Muscle layer of duodenum (tissue), 2 donors: ENCODE measurements at regions not wholly inside any gene's neighbourhood (a gene's known extent, or its start where the extent isn't known, plus 50 kb on each side); places are given as distances from the start of the nearest gene placed in this dataset.

Experiments
- H3K27ac ChIP-seq: one replicate; pipeline ENCODE4 v1.7.0; 2013; ENCODE audit warnings: mild to moderate bottlenecking, low read length
- H3K27me3 ChIP-seq: one replicate; pipeline ENCODE4 v1.7.0; 2013; ENCODE audit warnings: low read depth, mild to moderate bottlenecking, control low read depth, low read length
- H3K36me3 ChIP-seq, 2 donors: one replicate each; pipeline ENCODE4 v1.7.0; 2013; ENCODE audit warnings: low read length in 2 of 2, control low read depth in 1 of 2, mild to moderate bottlenecking in 1 of 2; ENCODE audit not compliant: insufficient read depth in 2 of 2, control insufficient read depth in 1 of 2
- H3K4me1 ChIP-seq, 2 donors: one replicate each; pipeline ENCODE4 v1.7.0; 2013; ENCODE audit warnings: low read length in 2 of 2, mild to moderate bottlenecking in 2 of 2, control low read depth in 1 of 2, moderate library complexity in 1 of 2; ENCODE audit not compliant: insufficient read depth in 2 of 2, control insufficient read depth in 1 of 2
- H3K4me3 ChIP-seq, 2 donors: one replicate each; pipeline ENCODE4 v1.7.0; 2013; ENCODE audit warnings: low read length in 2 of 2, low read depth in 1 of 2, mild to moderate bottlenecking in 1 of 2
- H3K9me3 ChIP-seq, 2 donors: one replicate each; pipeline ENCODE4 v1.7.0; 2013; ENCODE audit warnings: low read length in 2 of 2, control low read depth in 1 of 2, mild to moderate bottlenecking in 1 of 2; ENCODE audit not compliant: control insufficient read depth in 1 of 2
- donor health status: healthy.

DNA sequence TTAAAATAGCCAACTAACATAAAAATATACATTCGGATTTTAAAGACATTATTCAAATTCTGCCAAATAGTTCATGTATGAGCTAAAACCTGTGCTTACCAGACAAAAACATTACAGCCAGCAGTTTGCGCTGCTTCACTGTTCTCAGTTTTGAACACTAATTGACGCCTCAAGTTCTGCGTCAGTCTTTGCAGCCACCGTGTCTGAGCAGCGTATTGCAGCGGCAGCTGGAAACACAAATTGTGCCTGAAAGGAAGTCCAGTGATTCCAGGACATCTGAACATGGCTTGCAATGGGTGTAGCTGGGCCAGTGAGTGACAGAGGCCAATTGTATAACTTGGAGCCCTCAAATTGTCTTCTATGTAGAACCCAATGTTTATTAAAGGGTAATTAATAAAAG lies 267.6 kb downstream of the TFCP2L1 start:
- Histone ChIP-seq H3K4me3 (no peak overlapping the region), H3K27me3 (no peaks in the 10 kb centered on the region), H3K4me1 (peaks cover 0 to 8% of the 10 kb centered on the region in 2 donors), H3K9me3 (no peaks in the 10 kb centered on the region), H3K36me3 (no peaks in the 10 kb centered on the region), H3K27ac (no peak overlapping the region)

DNA sequence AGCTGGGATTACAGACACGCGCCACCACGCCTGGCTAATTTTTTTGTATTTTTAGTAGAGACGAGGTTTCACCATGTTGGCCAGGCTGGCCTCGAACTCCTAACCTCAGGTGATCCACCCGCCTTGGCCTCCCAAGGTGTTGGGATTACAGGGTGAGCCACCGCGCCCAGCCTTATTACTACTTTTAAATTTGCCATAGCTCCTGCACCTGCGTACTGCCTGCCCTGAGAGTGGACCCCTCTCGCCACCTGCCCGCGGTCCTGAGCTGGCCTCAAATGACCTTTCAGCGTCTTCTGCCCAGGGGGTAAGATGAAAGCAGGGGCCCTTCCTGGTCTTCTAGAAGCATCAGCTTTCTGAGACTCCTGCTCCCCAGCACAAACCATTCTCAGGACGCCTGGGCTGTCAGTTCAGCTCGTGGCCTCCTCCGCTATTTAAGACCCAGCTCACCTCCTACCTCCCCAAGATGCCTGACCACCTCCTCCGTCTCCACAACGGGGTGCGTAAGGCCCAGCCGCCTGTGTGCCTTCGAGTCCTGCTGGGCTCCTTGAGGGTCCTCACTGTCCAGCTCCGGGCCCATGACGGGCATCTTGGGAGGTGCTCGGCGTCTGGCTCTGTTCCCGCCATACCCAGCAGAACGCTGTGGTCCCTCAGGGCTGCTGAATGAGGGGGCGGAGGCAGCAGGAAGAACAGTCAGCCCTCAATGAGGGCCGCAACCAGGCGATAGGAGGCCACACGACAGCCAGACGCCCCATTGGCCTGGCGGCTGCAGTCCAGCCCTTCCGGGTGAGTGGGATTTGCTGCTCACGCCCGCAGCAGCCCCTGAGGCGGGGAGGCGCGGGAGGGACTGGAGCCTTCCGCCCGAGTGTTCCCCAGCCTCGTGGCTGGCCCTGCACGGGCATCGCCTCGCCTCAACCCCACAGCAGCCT lies 266.6 kb downstream of the TFCP2L1 start:
- H3K27me3 ChIP-seq: no peaks in the 10 kb centered on the region
- no peaks in the 10 kb centered on the region for H3K9me3 ChIP-seq
- H3K27ac ChIP-seq: no peak overlapping the region
- no peaks in the 10 kb centered on the region for H3K36me3 ChIP-seq
- H3K4me1 ChIP-seq: peaks cover 0 to 8% of the 10 kb centered on the region in 2 donors
- peak overlapping the region in 1 of 2 donors; percentile 39 for H3K4me3 ChIP-seq

DNA sequence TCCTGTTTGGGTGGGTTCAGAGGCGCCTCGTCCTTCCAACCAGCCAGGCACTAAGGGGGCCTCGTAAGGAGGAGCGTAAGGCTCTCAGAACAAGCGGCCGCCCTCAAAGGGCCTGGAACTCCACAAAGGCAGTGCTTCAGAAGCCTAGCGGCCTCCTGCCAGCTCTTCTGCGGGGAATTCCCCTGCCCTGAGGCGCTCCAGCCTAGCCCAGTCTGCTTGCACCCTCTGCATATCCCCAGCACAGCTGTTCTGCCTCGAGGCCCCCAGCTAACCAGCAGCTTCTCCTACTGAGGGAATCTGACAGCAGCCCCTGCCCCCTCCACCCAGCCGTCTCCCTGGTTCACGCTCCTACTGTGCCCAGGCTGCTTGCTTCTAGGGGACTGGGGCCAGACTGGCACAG lies 265.9 kb downstream of the TFCP2L1 start:
- peaks cover 0 to 8% of the 10 kb centered on the region in 2 donors for H3K4me1 ChIP-seq
- peaks cover 0 to 2% of the 10 kb centered on the region in 2 donors for H3K9me3 ChIP-seq
- peak overlapping the region in 1 of 2 donors; percentile 39 for H3K4me3 ChIP-seq
- H3K27me3 ChIP-seq: no peaks in the 10 kb centered on the region
- no peaks in the 10 kb centered on the region for H3K36me3 ChIP-seq
- no peak overlapping the region for H3K27ac ChIP-seq

DNA sequence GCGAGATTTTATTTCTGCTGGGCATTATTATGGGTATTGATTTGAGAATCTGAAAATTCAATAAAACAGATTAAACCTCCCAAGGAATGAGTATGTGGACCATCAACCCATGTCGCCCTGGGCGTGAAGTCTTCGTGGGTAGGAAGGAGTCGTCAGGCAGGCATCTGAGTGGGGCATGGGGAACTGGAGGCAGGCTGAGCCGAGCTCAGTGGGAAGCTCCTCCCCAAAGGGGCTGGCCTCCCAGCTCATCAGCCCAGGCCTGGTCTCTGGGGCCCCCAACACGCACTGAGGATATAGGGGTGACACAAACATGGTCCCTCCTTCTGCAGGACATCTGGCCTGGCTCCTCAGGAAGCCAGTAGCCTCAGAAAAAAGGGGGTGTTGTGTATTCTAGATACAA lies 265.2 kb downstream of the TFCP2L1 start:
- Histone ChIP-seq H3K27me3 (no peaks in the 10 kb centered on the region), H3K36me3 (no peaks in the 10 kb centered on the region), H3K27ac (no peak overlapping the region), H3K9me3 (peaks cover 0 to 3% of the 10 kb centered on the region in 2 donors), H3K4me1 (peaks cover 0 to 8% of the 10 kb centered on the region in 2 donors), H3K4me3 (no peak overlapping the region)

DNA sequence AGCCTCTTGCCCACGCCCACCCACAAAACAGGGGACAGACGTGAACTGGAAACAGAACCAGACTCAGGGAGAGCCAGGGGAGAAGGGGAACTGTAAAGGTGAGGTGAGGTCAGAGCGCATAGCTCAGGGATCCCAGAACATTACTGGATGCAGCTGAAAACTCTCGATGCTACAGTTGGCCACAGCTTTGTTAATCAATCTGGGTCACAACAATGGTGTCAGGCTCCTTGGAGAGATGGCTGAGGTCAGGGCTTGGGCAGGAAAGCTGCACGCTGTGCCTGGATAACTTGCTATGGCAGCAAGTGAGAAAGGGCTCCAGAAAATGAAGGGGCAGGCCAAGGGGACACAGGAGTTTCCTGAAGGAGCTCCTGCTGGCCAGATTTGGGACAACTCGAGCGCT lies 263.3 kb downstream of the TFCP2L1 start:
- Histone ChIP-seq H3K4me3 (no peak overlapping the region), H3K36me3 (no peaks in the 10 kb centered on the region), H3K27ac (no peak overlapping the region), H3K9me3 (peaks cover 0 to 3% of the 10 kb centered on the region in 2 donors), H3K27me3 (no peaks in the 10 kb centered on the region), H3K4me1 (peaks cover 0 to 8% of the 10 kb centered on the region in 2 donors)

DNA sequence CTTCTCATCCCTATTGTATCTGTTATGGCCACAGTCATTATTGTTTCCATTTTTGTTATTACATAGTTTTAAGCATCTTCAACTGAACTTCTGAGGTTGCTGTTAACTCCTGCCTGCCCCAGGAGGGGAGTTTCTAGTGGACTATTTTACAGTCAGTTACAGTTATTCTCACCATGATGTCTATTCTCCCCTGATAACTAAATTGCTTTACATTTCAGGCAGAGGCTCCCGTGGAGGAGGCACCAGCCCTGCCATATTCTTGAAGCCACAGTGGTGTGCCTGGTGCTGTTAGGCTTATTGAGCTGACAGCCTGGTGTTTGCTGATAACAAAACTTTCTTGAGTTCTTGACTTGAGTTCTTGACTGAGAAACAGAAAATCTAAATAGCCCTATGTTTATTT lies 256.4 kb downstream of the TFCP2L1 start:
- Histone ChIP-seq H3K4me1 (no peaks in the 10 kb centered on the region), H3K36me3 (no peaks in the 10 kb centered on the region), H3K4me3 (no peak overlapping the region), H3K9me3 (peaks cover 0 to 3% of the 10 kb centered on the region in 2 donors), H3K27ac (no peak overlapping the region), H3K27me3 (no peaks in the 10 kb centered on the region)

DNA sequence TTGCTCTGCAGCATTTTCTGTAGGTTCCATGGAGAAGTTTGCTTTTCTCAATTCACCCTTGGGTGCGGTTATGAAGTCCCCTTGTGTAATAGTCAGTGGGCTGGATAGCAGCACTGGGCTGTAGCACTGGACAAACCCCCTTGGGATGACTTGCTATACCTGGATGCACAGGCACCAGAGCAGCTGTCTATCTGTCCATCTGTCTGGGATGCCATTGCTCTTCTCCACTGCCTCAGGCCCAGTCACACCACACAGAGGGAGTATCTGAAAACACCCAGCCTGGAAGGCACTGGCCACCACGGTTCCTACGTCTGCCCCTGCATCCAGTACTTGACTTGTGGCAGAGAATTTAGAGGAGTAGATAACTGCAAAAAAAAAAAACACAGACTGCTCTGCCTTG lies 254.5 kb downstream of the TFCP2L1 start:
- no peak overlapping the region for H3K4me3 ChIP-seq
- no peaks in the 10 kb centered on the region for H3K4me1 ChIP-seq
- no peaks in the 10 kb centered on the region for H3K36me3 ChIP-seq
- H3K27me3 ChIP-seq: no peaks in the 10 kb centered on the region
- no peak overlapping the region for H3K27ac ChIP-seq
- no peaks in the 10 kb centered on the region for H3K9me3 ChIP-seq

DNA sequence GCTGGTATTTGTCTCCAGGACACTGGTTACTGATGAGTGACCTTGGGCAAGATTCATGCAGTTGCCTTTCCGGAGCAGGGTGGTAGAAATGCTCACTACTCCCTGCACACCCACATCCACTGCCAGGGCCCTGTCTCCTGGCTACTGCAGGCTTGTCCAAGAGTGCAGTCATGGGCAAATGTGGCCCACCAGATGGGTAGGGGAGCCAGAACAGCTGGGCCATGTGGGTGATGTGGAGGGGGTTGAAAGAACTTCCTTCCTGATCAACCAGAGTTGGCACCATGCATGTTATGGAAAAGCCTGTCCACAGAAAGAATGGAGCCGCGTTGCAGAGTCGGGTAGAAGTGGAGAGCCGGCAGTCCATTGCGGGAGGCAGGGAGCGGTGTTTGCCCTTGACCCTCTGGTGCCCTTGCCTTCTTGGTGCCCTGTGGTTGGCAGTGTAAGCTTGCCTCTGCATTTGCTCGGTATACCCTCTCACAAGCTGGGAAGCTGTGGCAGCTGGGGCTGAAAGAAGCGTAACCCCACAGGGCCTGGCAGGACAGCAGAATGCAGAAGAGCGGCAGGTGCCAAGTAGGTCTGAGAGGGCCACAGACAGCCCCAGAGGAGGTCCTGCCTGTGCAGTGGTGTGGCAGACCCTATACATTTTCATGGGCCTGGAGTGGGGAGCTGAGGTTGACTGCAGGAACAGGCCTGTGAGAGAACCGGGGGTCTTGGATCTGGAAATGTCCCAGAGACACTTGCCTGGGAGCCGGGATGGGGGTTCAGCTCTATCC lies 253.2 kb downstream of the TFCP2L1 start:
- Histone ChIP-seq H3K36me3 (no peaks in the 10 kb centered on the region), H3K9me3 (no peaks in the 10 kb centered on the region), H3K4me3 (no peak overlapping the region), H3K4me1 (no peaks in the 10 kb centered on the region), H3K27me3 (no peaks in the 10 kb centered on the region), H3K27ac (no peak overlapping the region)

DNA sequence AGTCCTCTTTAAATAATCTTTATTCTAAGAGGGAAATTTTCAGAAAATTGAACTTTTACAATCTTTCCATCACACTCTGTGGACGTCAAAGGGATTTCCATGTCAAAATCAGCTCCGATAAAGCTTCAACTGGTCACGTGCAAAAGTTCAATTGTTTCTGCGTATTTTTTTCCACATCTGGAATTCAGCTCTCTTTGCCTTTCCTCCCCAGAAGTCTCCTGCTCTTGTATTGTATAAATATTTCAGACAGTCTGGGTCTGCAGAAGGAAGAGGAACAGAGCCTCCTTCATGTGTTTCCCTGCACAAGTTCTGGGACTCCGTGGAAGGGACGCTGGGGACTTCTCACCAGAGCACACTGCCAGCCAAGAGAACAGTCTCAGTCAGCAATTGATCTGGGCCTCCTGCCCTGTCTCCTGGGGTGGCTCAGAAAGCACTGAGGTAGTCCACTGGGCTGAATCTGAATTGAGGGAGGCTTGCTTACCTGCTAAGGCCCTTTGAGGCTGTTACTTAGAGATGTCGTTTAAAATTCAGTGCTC lies 251.5 kb downstream of the TFCP2L1 start:
- no peaks in the 10 kb centered on the region for H3K27me3 ChIP-seq
- H3K36me3 ChIP-seq: no peaks in the 10 kb centered on the region
- H3K9me3 ChIP-seq: no peaks in the 10 kb centered on the region
- no peak overlapping the region for H3K4me3 ChIP-seq
- no peak overlapping the region for H3K27ac ChIP-seq
- no peaks in the 10 kb centered on the region for H3K4me1 ChIP-seq

DNA sequence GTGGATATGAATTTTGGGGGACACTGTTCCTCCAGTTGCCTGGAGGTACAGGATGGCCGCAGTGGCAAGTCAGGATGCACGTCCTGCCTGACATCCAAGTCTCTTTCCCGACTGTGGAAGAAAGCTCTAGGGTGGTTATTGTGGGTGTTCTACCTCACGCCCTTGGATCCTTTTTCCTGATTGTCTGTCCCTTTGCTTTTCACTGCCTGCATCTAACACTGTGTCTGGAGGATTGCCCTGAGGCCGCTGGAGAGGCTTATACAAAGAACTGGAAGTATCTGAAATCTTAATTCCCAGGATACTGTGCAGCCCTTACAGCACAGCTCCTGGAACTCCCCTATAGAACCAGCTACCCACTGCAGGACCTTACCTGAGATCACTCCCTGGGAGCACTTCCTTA lies 250.5 kb downstream of the TFCP2L1 start:
- no peaks in the 10 kb centered on the region for H3K9me3 ChIP-seq
- H3K27me3 ChIP-seq: no peaks in the 10 kb centered on the region
- no peak overlapping the region for H3K4me3 ChIP-seq
- no peak overlapping the region for H3K27ac ChIP-seq
- no peaks in the 10 kb centered on the region for H3K36me3 ChIP-seq
- H3K4me1 ChIP-seq: no peaks in the 10 kb centered on the region

DNA sequence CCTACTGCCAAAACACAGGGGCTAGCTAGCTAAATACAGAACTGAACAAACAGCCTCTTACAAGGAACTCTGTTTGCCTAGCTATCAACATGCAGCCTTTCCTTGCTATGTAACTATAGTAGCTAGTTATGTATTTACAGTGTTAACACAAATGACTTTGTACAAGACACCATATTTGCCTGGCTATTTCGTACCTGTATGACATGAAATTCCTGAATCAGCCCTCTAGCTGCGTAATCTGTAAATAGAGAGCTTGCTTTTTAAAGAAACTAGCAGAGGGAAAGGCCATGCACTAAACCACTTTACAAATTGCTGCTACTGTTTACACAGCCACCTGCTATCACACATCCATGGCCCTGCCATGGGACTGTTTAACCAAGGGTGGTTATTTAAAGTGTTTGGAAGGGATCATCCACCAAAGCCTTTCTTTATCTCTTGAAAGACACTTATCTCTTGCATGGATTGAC lies 248.7 kb downstream of the TFCP2L1 start:
- H3K27me3 ChIP-seq: no peaks in the 10 kb centered on the region
- H3K4me1 ChIP-seq: no peaks in the 10 kb centered on the region
- H3K9me3 ChIP-seq: no peaks in the 10 kb centered on the region
- no peak overlapping the region for H3K4me3 ChIP-seq
- H3K36me3 ChIP-seq: no peaks in the 10 kb centered on the region
- no peak overlapping the region for H3K27ac ChIP-seq
